ENCODE measurements at regions not wholly inside any gene's neighbourhood (a gene's known extent, or its start where the extent isn't known, plus 50 kb on each side); places are given as distances from the start of the nearest gene placed in this dataset.
"Not testable (repeated sequence)": the region's sequence is repeated elsewhere in the genome, so short reads cannot be mapped to it uniquely, and the experiment has no call there.

- H3K27me3 ChIP-seq (ENCODE audit: control insufficient read depth in 1 of 2, insufficient read depth in 2 of 2, low read length in 2 of 2); H3K79me2 ChIP-seq (ENCODE audit: insufficient read depth, low read length); BruUV-seq (replicated peaks); CTCF ChIA-PET (ENCODE audit: low intra/inter-chr PET ratio, low total read pairs); FAIRE-seq; H3K36me3 ChIP-seq (replicated peaks in 1 of 2; ENCODE audit: control insufficient read depth in 1 of 2, insufficient read depth in 2 of 2, low read length in 2 of 2); POLR2A ChIA-PET; H4K20me1 ChIP-seq (ENCODE audit: insufficient read depth, low read length); DNase-seq (ENCODE audit: low spot score); H2AFZ ChIP-seq (ENCODE audit: low read length); intact Hi-C loops (cut with micrococcal nuclease; ENCODE audit: unreplicated experiment); H3K9me3 ChIP-seq (ENCODE audit: low read length); in situ Hi-C loops (cut with HindIII; ENCODE audit: extremely low pct_ligation_motif_present, low pct_unique_long_range_greater_than_20kb): not testable (repeated sequence)
- Histone ChIP-seq H3K27ac (ENCODE audit: extremely low read length, insufficient read depth, low read length) (peak overlapping the region; percentile 68), H3K4me3 (replicated peaks in 1 of 3; ENCODE audit: insufficient read depth in 1 of 3, low read depth in 2 of 3, low read length in 3 of 3) (peak overlapping the region in 1 of 3 experiments; percentile 40; a peak in 2 of 6 replicates), H3K4me2 (ENCODE audit: low read depth, low read length) (peak overlapping the region; percentile 74), H3K4me1 (ENCODE audit: insufficient read depth, low read length) (peaks cover 25% of the 10 kb centered on the region), H3K9ac (ENCODE audit: insufficient read depth, low read depth, low read length) (peak overlapping the region; percentile 52)
- 32% methylated on average over 13 of the region's 15 CpGs for WGBS (ENCODE audit: low lambda C conversion rate)
- peak; percentile 13 for ATAC-seq
- TF ChIP-seq, protein P1, sequence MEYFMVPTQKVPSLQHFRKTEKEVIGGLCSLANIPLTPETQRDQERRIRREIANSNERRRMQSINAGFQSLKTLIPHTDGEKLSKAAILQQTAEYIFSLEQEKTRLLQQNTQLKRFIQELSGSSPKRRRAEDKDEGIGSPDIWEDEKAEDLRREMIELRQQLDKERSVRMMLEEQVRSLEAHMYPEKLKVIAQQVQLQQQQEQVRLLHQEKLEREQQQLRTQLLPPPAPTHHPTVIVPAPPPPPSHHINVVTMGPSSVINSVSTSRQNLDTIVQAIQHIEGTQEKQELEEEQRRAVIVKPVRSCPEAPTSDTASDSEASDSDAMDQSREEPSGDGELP (IDR thresholded peaks at IDR 0.05; ENCODE audit: borderline replicate concordance, low read depth) = peak; percentile 17; the same call in 1 of the 2 replicates
Observed at GRCh38 chr16:29351271-29351969, 55.1 kb downstream of the NPIPB11 start.

DNA sequence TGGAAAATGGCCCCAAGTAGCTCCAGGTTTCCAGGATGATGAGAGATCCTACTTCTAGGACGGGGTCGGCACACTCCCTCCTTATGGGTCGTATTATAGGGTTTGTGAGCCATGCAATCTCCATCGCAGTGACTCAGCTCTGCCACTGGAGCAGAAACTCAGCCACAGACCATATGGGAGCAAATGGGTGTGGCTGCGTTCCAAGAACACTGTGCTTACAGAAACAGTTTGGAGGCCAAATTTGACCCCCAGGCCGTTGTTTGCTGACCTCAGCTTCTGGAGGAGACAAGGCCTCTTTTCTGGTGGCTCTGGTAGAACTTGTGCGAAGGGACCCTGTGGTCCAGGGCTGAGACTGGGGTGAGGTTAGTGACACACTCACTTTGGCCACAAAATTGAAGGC is 56.5 kb downstream of the NPIPB11 start:
- H4K20me1 ChIP-seq (ENCODE audit: insufficient read depth, low read length); H3K36me3 ChIP-seq (replicated peaks in 1 of 2; ENCODE audit: control insufficient read depth in 1 of 2, insufficient read depth in 2 of 2, low read length in 2 of 2); intact Hi-C loops (cut with micrococcal nuclease; ENCODE audit: unreplicated experiment); FAIRE-seq; H3K9me3 ChIP-seq (ENCODE audit: low read length); ATAC-seq; H3K27me3 ChIP-seq (ENCODE audit: control insufficient read depth in 1 of 2, insufficient read depth in 2 of 2, low read length in 2 of 2); H3K9ac ChIP-seq (ENCODE audit: insufficient read depth, low read depth, low read length); BruUV-seq (replicated peaks); H3K4me2 ChIP-seq (ENCODE audit: low read depth, low read length); in situ Hi-C loops (cut with HindIII; ENCODE audit: extremely low pct_ligation_motif_present, low pct_unique_long_range_greater_than_20kb); H3K27ac ChIP-seq (ENCODE audit: extremely low read length, insufficient read depth, low read length); POLR2A ChIA-PET; CTCF ChIA-PET (ENCODE audit: low intra/inter-chr PET ratio, low total read pairs); H3K4me3 ChIP-seq (replicated peaks in 1 of 3; ENCODE audit: insufficient read depth in 1 of 3, low read depth in 2 of 3, low read length in 3 of 3); DNase-seq (ENCODE audit: low spot score); H2AFZ ChIP-seq (ENCODE audit: low read length); H3K79me2 ChIP-seq (ENCODE audit: insufficient read depth, low read length): not testable (repeated sequence)
- H3K4me1 ChIP-seq (ENCODE audit: insufficient read depth, low read length) = peaks cover 25% of the 10 kb centered on the region
- WGBS (ENCODE audit: low lambda C conversion rate) = 56% methylated on average over 5 of the region's 7 CpGs

- WGBS (ENCODE audit: low lambda C conversion rate) = 53% methylated on average over 3 of the region's 3 CpGs
- H3K36me3 ChIP-seq (replicated peaks in 1 of 2; ENCODE audit: control insufficient read depth in 1 of 2, insufficient read depth in 2 of 2, low read length in 2 of 2); H2AFZ ChIP-seq (ENCODE audit: low read length); H3K9ac ChIP-seq (ENCODE audit: insufficient read depth, low read depth, low read length); H4K20me1 ChIP-seq (ENCODE audit: insufficient read depth, low read length); H3K79me2 ChIP-seq (ENCODE audit: insufficient read depth, low read length); H3K27me3 ChIP-seq (ENCODE audit: control insufficient read depth in 1 of 2, insufficient read depth in 2 of 2, low read length in 2 of 2); H3K4me2 ChIP-seq (ENCODE audit: low read depth, low read length); DNase-seq (ENCODE audit: low spot score); BruUV-seq (replicated peaks); H3K27ac ChIP-seq (ENCODE audit: extremely low read length, insufficient read depth, low read length); CTCF ChIA-PET (ENCODE audit: low intra/inter-chr PET ratio, low total read pairs); POLR2A ChIA-PET; intact Hi-C loops (cut with micrococcal nuclease; ENCODE audit: unreplicated experiment); FAIRE-seq; H3K9me3 ChIP-seq (ENCODE audit: low read length); in situ Hi-C loops (cut with HindIII; ENCODE audit: extremely low pct_ligation_motif_present, low pct_unique_long_range_greater_than_20kb); ATAC-seq; H3K4me3 ChIP-seq (replicated peaks in 1 of 3; ENCODE audit: insufficient read depth in 1 of 3, low read depth in 2 of 3, low read length in 3 of 3): not testable (repeated sequence)
- H3K4me1 ChIP-seq (ENCODE audit: insufficient read depth, low read length) = peaks cover 25% of the 10 kb centered on the region
Observed at GRCh38 chr16:29348748-29349147, 57.8 kb downstream of the NPIPB11 start.

- H3K9ac ChIP-seq (ENCODE audit: insufficient read depth, low read depth, low read length); H3K9me3 ChIP-seq (ENCODE audit: low read length); H3K4me2 ChIP-seq (ENCODE audit: low read depth, low read length); H4K20me1 ChIP-seq (ENCODE audit: insufficient read depth, low read length); H3K79me2 ChIP-seq (ENCODE audit: insufficient read depth, low read length); H3K27me3 ChIP-seq (ENCODE audit: control insufficient read depth in 1 of 2, insufficient read depth in 2 of 2, low read length in 2 of 2); FAIRE-seq; BruUV-seq (replicated peaks); ATAC-seq; POLR2A ChIA-PET; H2AFZ ChIP-seq (ENCODE audit: low read length); H3K36me3 ChIP-seq (replicated peaks in 1 of 2; ENCODE audit: control insufficient read depth in 1 of 2, insufficient read depth in 2 of 2, low read length in 2 of 2); CTCF ChIA-PET (ENCODE audit: low intra/inter-chr PET ratio, low total read pairs); intact Hi-C loops (cut with micrococcal nuclease; ENCODE audit: unreplicated experiment); H3K27ac ChIP-seq (ENCODE audit: extremely low read length, insufficient read depth, low read length); H3K4me3 ChIP-seq (replicated peaks in 1 of 3; ENCODE audit: insufficient read depth in 1 of 3, low read depth in 2 of 3, low read length in 3 of 3); in situ Hi-C loops (cut with HindIII; ENCODE audit: extremely low pct_ligation_motif_present, low pct_unique_long_range_greater_than_20kb); DNase-seq (ENCODE audit: low spot score): not testable (repeated sequence)
- WGBS (ENCODE audit: low lambda C conversion rate) = 14% methylated on average over 2 of the region's 2 CpGs
- peaks cover 25% of the 10 kb centered on the region for H3K4me1 ChIP-seq (ENCODE audit: insufficient read depth, low read length)
Observed at GRCh38 chr16:29348123-29348690, 58.3 kb downstream of the NPIPB11 start.

All from HepG2 (cell line).